Testis (tissue), 2 donors: ENCODE measurements at regions not wholly inside any gene's neighbourhood (a gene's known extent, or its start where the extent isn't known, plus 50 kb on each side); places are given as distances from the start of the nearest gene placed in this dataset.

ENCODE experiments used
- DNase-seq: peaks from one replicate; pipeline ENCODE4 v3.0.0-alpha.2; 2019
- H3K27ac ChIP-seq, 2 donors: fragments of 200-600 bp; sonication (generic); one replicate each; pipeline ENCODE4 v1.5.1; 2019
- H3K27me3 ChIP-seq: fragments of 200-600 bp; sonication (generic); one replicate; pipeline ENCODE4 v1.5.1; 2019
- H3K36me3 ChIP-seq: fragments of 200-600 bp; sonication (generic); one replicate; pipeline ENCODE4 v1.5.1; 2017; ENCODE audit warnings: low read depth; ENCODE audit errors: missing control alignments
- H3K4me1 ChIP-seq: fragments of 200-600 bp; sonication (generic); one replicate; pipeline ENCODE4 v1.5.1; 2019
- H3K4me3 ChIP-seq, 2 donors: fragments of 200-600 bp; sonication (generic); one replicate each; pipeline ENCODE4 v1.5.1; 2017 to 2019
- H3K9me3 ChIP-seq: fragments of 200-600 bp; sonication (generic); one replicate; pipeline ENCODE4 v1.5.1; 2017
- CTCF ChIP-seq, 3 experiments: fragments of 450-650 bp in 2 of 3; fragments of 200-600 bp in 1 of 3; sonication (generic) in 1 of 3; IDR thresholded peaks; one replicate each; pipeline ENCODE4 v1.5.1; 2016 to 2019; ENCODE audit warnings: antibody characterized with exemption in 3 of 3, mild to moderate bottlenecking in 2 of 3, moderate library complexity in 1 of 3
- POLR2A ChIP-seq: fragments of 450-650 bp; IDR thresholded peaks from one replicate; pipeline ENCODE4 v1.6.1; 2017; ENCODE audit warnings: antibody characterized with exemption, mild to moderate bottlenecking, moderate library complexity
- WGBS, 2 donors: methylation state at CpG; one replicate each; pipeline ENCODE4 v1.1.5; 2018; 5-methylcytosine and 5-hydroxymethylcytosine counted together
- intact Hi-C: fragments of 100-400 bp; cut with DNase I; formaldehyde crosslinking; loops from one replicate; pipeline ENCODE4 v1.15.1; 2023; ENCODE audit warnings: low total_unique reads

- H3K27ac ChIP-seq = no peak overlapping the region
- H3K9me3 ChIP-seq = no peaks in the 10 kb centered on the region
- no peak overlapping the region for H3K4me3 ChIP-seq
- DNase-seq = no peak
- H3K36me3 ChIP-seq = no peaks in the 10 kb centered on the region
- intact Hi-C loops = no loop called here
- no peaks in the 10 kb centered on the region for H3K4me1 ChIP-seq
- no peak for TF ChIP-seq POLR2A
- no peak for TF ChIP-seq CTCF (IDR thresholded peaks at IDR 0.05)
- H3K27me3 ChIP-seq = no peaks in the 10 kb centered on the region
These were observed 466.0 kb downstream of the GJA1 start for GRCh38 chr6:121901432-121901831.

DNA sequence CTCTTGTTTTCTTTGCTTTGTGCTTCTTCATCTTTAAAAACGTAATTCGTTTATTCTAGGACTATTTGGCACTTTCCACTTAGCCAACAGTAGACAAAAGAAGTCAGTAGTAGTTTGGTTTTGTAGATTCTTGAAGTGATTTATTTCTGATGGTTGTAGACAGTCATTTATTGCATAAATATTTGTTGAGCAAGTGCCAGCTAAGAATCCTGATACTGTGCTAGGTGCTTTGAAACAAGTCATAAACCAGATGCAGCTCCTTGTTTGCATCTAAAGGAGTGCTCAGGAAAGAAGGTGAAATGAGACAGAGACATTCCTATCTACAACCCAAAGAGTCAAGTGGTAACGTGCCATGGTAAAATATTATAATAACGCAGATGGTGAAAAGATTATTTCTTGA, 469.1 kb downstream of the GJA1 start:
- no peak for DNase-seq
- intact Hi-C loops = no loop called here
- no peak for TF ChIP-seq POLR2A
- no peak for TF ChIP-seq CTCF (IDR thresholded peaks at IDR 0.05)
- no peak overlapping the region for H3K27ac ChIP-seq
- no peaks in the 10 kb centered on the region for H3K9me3 ChIP-seq
- no peak overlapping the region for H3K4me3 ChIP-seq
- H3K27me3 ChIP-seq = no peaks in the 10 kb centered on the region
- H3K4me1 ChIP-seq = no peaks in the 10 kb centered on the region
- 58 to 62% methylated on average over 4 of the region's 4 CpGs for WGBS, 2 donors
- H3K36me3 ChIP-seq = no peaks in the 10 kb centered on the region

DNA sequence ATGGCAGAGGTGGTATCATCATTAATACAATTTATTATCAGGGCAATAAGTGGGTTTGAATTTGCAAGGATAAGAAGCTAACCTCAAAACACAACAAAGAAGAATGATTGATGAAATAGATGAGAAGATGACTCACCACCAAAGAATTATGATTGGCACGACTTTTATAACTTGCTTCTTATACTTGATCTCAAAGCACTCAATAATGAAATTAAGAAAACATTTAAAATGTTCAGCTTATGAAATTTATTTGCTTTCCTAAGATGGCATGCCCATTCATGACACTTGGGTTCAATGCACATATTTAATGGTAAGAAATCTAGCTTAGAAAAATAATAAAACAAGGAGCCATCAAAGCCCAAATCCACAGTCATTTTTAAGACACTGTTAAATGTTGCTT, 477.5 kb downstream of the GJA1 start:
- no peaks in the 10 kb centered on the region for H3K4me1 ChIP-seq
- DNase-seq = no peak
- H3K27ac ChIP-seq = no peak overlapping the region
- H3K36me3 ChIP-seq = no peaks in the 10 kb centered on the region
- H3K9me3 ChIP-seq = no peaks in the 10 kb centered on the region
- H3K27me3 ChIP-seq = no peaks in the 10 kb centered on the region
- TF ChIP-seq POLR2A = no peak
- TF ChIP-seq CTCF (IDR thresholded peaks at IDR 0.05) = no peak
- intact Hi-C loops = no loop called here
- H3K4me3 ChIP-seq = no peak overlapping the region
- 85 to 91% methylated on average over 1 of the region's 1 CpG for WGBS, 2 donors

- Histone ChIP-seq H3K27ac (no peak overlapping the region), H3K27me3 (no peaks in the 10 kb centered on the region), H3K4me3 (no peak overlapping the region), H3K4me1 (no peaks in the 10 kb centered on the region), H3K9me3 (no peaks in the 10 kb centered on the region), H3K36me3 (no peaks in the 10 kb centered on the region)
- no peak for TF ChIP-seq CTCF (IDR thresholded peaks at IDR 0.05)
- no peak for TF ChIP-seq POLR2A
- DNase-seq = no peak
- 87 to 90% methylated on average over 3 of the region's 3 CpGs for WGBS, 2 donors
- intact Hi-C loops = no loop called here
These were observed 481.9 kb downstream of the GJA1 start for GRCh38 chr6:121917263-121917829.

DNA sequence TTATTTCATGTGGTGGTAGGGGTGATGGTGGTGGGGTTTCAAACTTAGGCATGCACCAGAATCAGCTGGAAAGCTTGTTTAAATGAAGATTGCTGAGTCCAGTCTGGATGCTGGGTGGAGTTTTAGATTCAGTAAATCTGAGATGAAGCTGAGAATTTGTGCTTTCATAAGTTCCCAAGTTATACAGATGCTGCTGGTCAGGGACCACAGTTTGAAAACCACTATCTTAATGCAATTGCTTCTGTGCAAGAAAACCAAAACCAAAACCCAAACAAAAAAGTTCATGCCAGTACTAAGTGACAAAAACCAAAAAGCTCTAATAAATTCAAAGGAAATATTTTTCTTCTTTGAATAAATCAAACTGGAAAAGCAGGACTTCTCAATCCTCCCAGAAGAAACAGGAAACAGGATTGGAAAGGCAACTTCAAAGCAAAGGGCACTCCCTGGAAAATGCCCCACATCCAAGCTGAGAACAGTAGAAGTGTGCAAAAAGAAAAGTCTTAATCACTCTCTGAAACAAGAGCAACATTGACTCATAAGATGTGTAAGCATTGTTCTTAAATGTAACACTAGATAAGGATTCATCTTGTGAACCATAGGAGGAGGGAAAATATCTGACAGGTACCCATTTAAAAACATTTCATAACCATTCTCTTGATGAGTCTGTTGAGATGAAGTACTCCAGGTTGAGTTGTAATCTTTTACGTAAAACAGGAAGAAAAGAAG, 481.5 kb upstream of the HSF2 start:
- TF ChIP-seq POLR2A (no peak), CTCF (IDR thresholded peaks at IDR 0.05) (no peak)

More for the DNA sequence above, 481.5 kb upstream of the HSF2 start:
- Histone ChIP-seq H3K27ac (no peak overlapping the region), H3K4me3 (no peak overlapping the region), H3K27me3 (no peaks in the 10 kb centered on the region), H3K9me3 (no peaks in the 10 kb centered on the region), H3K4me1 (no peaks in the 10 kb centered on the region), H3K36me3 (no peaks in the 10 kb centered on the region)
- intact Hi-C loops = no loop called here
- DNase-seq = no peak
- 81 to 97% methylated on average over 1 of the region's 1 CpG for WGBS, 2 donors
